HG02870 (cell line): ENCODE measurements at regions not wholly inside any gene's neighbourhood (a gene's known extent, or its start where the extent isn't known, plus 50 kb on each side); places are given as distances from the start of the nearest gene placed in this dataset.
A peak's percentile ranks its signal among the peaks of the same experiment; 100 is the strongest.
"Not testable (repeated sequence)": the region's sequence is repeated elsewhere in the genome, so short reads cannot be mapped to it uniquely, and the experiment has no call there.

Source experiments
- ATAC-seq: cut with Tn5 transposase; IDR thresholded peaks from one replicate; pipeline ENCODE4 v1.9.1; 2021; ENCODE audit warnings: mild to moderate bottlenecking, moderate library complexity; ENCODE audit not compliant: unreplicated experiment

DNA sequence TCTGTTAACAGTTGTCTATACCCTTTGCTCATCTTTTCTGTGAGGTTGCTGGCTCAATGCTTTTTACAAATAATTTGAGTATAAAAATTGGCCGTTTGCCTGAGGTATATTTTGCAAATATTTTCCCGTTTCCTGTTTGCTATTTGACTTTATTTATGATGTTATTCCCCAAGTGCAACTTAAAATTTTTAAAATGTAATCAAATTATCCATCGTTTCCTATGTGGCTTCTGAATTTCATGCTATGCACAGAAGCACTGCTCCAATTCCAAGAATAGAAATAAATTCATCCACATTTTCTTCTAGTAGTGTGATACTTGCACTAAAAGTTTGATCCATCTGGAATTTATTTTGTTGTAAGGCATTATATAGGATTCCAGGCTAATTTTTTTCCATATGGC, 123.6 kb downstream of the ZNF608 start:
- ATAC-seq, result no peak

DNA sequence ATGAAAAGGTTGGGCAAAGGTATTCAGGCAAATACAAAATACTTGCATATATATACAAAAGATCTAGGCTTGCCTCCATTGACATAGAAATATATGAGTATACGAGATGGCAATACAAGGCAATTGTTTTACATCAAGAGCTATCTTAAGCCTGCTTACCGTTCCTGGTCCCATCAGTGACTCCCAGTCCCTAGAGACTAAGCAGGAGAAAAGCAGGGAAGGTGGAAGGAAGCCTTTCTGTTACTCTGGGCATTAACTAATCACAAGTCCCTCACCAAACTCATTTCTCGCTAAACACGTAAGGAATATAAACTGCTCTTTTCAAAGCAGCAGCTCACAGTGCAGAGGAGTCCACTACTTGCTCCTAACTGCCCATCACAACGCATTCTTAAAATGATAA, 125.2 kb downstream of the ZNF608 start:
- ATAC-seq, result no peak

DNA sequence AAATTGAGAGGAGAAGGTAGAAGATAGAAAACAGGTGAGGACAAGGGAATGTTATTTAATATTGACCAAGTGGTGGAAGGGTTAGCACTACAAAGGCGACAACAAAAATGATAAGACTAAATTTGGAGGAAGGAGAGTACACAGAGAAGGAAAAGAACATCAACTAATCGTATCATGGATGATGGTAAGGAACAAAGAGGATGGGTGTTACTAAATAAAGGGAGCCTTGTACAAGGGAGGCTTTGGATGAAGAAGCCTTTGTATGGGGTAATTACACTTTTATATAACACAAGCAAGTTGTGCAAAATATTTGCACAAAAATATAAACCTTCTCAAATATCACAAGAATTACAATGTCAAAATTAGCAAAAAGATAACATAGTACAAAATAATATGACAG, 125.7 kb downstream of the ZNF608 start:
- ATAC-seq, result no peak

DNA sequence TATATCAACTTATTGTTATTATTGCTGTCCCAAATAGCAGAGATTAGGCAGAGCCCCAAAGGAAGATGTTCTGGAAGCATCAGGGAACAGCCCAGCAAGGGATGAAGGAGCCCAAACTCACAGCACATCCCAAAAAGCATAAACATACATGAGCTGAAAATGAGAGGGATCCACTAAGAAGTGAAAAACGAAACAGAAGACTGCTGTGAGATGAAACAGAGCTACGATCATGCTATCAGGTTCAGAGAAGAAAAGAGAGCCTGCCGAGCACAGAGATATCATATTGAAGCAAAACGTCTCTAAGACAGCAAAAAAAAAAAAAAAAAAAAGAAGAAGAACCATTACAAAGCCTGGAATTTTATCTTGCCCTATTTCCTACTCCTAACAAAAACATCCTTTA, 127.3 kb downstream of the ZNF608 start:
- ATAC-seq, result no peak

DNA sequence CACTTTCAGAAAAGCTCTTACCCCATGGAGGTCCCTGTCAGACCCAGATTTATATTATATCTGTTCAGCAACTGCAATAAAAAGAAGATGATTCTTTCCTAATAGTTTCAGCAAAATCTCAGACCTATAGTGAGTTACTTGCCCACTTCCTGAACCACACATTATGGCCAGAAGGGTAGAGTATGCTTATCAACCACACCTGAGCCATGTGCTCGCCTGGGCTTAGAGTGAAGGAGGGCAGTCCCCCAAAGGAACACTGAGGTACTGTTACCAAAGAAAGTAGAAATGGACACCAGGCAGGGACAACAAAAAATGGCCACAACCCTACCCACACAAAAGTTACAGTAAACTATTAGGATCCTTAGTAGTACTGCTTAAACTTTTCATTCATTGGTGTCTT, 128.7 kb downstream of the ZNF608 start:
- no peak for ATAC-seq

DNA sequence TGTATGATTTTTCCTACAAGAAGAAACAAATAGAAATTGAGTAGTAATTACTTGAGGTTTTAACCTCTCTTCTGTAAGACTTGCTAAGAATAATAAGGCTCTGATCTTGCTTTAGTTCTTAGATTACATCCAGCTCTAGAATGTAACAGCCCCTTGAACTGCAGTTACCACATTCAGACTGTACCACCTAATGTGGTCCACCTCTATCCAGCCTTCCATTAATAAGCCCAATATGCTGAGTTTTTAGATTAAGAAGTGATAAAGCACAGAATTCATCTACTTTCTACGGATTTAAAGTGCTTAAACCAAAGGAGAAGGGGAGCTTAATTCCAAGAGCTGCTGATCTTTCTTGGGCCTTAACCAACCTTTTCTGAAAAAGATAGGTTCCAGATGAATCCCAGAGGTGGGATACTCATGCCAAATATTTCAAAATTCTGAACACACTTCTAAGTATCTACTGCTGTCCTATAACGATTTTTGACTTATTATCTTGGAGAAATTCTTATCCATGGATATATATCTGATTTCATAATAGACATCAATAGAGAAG, 131.5 kb downstream of the ZNF608 start:
- no peak for ATAC-seq

DNA sequence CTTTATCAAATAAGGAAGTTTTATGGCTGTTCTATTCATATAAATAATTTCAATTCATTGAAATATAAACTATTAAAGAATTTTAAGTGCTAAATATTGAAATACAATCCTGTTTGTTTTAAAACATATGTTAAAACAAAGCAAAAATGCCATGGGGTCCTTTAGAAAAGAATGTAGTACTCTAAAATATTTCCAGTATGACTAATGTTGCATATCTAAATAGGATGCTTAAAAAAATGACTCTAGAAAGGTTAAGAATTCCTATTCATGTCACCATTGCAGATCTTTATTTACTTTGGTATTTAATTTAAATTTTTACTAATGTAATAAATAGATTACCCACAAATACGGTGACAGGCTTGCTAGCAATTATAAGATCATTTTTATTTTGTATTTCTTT, 132.3 kb downstream of the ZNF608 start:
- no peak for ATAC-seq

DNA sequence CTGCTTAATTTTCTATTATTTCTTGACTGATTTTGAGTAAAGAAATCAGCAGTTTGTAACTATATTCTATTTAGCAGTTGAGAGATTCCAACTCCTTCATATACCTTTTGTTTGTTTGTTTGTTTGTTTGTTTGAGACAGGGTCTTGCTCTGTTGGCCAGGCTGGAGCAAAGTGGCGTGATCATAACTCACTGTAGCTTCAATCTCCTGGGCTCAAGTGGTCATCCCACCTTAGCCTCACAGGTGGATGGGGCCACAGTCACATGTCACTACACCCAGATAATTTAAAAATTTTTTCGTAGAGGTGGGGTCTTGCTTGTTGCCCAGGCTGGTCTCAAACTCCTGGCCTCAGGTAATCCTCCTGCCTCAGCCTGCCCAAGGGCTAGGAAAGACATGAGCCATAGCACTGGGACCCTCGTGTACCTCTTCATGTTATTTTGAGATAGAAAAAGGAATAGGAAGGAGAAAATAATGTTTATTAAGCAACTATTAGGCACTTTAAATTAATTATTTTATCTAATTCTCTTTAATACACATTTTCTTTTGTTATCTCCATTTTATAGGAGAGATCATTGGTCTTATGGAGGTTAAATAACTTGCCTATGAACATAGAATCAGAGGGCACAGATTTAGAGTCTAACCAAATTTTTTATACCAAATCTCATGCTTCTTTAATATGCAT, 133.0 kb downstream of the ZNF608 start:
- no peak for ATAC-seq

DNA sequence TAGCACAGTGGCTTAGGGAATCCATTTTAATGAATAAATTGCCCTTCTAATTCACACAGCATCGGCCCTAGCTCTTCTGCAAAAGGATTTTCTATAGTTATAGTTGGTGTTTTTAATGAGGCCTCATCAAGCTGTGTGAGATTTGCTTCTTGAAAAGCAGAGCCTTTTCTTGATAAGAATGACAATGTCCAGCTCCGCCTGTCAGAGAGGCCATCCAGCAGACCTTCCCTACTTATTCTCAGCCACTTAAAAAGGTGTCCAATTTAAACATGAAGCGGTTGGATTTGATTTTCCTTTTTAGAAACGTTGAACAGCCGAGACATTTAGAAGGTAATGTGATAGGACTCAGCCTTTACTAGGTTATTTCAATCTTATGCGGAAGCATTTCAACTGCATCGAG, 134.4 kb downstream of the ZNF608 start:
- no peak for ATAC-seq

DNA sequence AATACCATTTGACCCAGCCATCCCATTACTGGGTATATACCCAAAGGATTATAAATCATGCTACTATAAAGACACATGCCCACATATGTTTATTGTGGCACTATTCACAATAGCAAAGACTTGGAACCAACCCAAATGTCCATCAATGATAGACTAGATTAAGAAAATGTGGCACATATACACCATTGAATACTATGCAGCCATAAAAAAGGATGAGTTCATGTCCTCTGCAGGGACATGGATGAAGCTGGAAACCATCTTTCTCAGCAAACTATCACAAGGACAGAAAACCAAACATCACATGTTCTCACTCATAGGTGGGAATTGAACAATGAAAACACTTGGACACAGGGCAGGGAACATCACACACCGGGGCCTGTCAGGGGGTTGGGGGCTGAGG, 135.2 kb downstream of the ZNF608 start:
- not testable (repeated sequence) for ATAC-seq

DNA sequence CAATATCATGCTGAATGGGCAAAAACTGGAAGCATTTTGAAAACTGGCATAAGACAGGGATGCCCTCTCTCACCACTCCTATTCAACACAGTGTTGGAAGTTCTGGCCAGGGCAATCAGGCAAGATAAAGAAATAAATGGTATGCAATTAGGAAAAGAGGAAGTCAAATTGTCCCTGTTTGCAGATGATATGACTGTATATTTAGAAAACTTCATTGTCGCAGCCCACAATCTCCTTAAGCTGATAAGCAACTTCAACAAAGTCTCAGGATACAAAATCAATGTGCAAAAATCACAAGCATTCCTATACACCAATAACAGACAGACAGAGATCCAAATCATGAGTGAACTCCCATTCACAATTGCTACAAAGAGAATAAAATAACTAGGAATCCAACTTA, 136.8 kb downstream of the ZNF608 start:
- ATAC-seq, result not testable (repeated sequence)

DNA sequence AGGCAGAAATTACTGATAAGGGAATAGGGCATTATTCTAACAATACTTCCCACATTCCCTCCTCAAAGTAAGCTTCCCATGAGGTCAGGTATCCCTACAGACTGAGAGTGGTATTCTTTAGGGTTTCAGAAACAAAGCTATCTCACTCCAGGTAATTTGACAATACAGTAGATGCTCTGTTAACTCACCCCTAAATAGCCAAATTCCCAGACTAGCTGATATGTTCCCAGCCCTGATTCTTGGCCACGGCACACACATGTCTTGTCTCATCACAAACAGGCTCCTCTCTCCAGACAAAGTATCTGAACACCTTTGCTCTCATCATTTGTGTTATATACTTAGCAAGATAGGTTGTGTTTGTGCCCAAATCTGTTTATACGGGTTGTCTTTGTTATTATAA, 139.9 kb downstream of the ZNF608 start:
- ATAC-seq, result no peak

DNA sequence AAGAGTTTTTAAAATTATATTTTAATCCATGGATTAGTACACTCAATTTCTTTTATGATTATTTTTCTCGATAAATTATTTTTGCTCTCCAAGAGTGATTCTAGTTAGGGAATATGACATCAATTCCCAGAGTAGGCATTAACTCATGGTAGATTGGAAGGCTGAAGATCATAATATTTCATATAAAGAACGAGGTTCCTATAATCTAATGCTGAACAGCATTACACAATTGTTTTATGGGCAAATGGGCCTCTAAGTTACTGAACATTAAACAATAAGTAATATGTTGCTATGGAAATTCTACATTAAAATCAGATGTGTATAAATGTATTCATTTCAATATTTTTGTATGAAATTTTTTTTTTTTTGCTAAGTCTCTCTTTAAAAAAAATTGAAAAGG, 140.3 kb downstream of the ZNF608 start:
- ATAC-seq, result no peak

DNA sequence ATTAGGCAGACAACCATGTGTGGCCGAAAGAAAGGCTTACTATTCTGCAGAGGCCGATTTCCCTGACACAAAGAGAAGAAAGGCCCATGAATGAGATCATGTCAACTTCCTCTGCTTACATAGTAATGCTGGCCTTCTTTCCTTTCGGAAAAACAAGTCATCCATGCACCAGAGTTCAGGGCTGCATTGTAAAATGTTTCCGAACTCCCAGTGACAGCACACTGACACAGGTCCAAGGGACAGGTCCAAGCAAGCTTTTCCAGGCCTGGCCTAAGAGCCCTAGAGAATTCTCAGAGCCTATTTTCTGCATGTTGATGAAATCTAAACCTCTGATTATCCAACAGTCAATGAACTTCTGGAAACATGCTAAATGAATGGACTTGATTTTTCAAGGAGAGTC, 140.9 kb downstream of the ZNF608 start:
- ATAC-seq, result no peak

DNA sequence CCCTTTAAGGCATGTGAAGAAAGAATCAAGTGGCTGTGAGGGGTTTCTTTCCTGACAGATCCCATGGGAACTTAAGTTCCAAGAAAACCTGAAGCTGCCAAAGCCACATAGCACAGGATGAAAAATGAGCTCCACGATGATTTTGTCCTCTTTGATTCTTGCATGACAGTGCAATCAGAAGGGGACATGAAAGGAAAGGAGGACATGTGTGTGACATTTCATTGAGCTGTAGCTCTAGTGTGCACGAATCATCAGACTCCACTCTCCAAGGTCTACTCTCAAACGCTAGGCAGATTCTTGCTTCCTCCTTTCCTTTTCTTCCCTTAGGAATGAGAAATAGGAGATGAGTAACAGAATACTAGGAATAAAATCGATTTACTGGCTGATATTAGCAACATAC, 142.0 kb downstream of the ZNF608 start:
- ATAC-seq, result no peak

DNA sequence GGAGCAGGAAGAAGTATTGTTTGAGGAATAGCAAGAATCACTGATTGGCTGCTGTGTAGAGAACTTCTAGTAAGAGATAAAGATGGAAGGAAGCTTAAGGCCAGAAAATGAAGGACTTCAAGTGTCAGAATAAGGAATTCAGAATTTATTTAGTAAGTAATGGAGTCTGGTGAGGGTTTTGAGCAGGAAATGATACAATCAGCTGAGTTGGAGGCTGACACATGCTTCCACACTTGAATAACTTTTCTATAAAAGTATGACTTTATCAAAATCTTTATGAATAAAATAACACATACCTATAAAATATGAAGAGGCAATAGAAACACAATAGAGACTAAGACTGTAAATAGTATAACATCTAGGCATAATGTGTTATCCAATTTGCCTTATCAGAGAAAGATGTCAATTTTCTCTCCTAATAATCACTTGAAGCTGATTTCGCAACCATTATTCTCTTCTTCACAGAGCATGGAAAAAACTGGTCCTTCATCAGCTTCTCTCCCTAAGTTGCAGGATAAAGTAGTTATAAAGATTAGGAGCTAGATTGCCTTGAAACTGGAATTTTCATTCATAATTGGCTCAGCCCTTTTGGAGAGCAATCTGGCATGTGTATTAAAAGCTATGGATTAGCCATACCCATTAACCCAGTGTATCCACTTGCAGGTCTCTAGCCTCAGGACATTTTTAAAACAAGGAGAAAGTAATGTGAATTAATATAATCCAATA, 143.4 kb downstream of the ZNF608 start:
- no peak for ATAC-seq

DNA sequence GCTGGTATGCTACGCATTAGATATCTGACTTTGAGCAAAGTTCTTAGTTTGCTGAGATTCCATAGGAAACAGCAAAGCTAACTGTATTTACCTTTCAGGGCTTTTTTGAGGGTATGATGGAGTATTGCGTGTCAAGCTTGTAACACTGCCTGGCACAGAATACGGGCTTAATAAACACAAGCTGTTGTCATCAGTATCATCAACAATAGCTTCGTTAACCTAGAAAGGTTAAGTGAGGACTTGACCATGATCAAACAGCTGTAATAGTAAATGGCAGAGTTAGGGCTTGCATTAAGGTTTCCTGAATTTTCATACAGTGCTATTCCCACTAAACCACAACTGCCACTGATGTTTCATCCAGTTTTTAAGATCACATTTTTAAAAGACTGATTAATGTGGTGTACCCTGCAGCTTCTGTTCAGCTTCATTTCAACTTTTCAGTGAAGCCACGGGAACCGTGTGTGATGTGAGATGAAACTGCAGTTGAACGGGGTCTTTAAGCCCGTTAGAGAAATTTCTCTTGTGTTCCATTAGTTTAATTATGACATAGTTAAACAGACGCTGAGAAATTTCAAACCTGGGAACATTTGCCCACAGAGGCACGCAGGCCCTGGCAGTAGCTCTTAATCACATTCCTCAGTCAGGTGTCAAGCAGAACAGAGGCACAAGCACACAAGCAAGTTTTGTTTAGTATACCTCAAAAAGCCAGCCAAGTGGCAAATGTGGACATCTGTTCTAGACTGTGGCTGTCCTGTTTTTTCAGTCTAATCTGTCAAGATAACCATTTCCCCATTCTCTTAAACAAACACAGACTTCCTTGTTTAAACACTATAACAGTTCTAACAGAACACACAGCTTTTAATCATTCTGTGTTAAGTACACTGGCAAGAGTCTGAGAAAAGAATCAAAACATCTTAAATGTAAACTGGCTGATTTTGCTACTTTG, 147.1 kb downstream of the ZNF608 start:
- ATAC-seq, result peak; percentile 76

DNA sequence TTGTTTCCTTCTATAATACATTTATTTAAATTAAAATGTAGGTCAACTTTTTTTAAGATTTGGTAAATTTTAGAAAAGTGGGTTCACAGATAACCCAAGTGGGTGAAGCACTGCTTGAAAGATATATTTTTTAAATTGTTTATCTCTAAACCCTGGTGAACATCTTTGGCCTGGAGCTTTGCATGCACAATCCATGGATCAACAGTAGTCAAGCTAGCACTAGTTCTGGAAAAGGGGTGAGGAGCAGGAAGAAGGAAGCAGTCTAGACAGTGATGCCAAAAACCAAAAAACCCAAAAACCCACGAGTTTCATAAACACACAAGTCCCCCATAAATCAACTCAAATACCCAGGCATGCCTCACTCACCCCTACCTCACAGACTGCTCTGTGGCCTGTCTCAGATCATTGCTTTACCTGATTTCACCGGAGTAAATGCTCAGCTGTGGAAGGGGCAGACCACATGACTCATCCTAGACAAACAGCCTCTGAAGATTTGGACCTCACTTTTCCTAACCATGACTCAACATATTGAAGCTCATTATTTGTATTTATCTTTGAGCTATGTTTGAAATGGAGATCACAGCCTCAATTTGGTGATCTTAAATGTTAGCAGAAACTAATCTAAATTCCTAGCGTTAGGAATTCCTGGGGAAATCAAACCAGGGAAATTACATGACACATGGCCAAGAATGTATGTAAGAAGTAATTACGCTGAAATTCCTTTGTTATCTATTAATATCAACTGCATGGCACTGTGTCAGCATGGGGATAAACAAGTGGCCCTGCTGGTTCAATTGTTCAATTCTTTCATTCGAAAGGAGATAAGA, 149.6 kb downstream of the ZNF608 start:
- ATAC-seq, result no peak

DNA sequence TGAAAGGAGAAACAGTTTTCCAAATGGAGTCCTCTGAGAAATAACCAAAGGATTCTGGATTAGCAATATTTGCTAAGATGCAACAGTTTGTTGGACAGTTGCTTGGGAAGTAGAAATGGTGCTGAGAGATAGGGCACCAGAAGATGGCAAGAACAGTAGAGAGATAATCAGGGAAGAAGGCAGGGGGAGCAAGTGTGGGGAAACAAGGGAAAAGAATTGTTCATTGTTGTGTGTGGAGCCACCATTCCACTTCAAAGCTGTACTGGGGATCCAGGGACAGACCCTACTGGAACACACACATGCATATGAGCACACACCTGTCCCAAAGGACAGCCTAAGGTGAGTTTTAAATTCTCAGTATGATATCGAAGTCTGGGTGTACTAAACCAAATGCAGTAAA, 152.5 kb downstream of the ZNF608 start:
- no peak for ATAC-seq

DNA sequence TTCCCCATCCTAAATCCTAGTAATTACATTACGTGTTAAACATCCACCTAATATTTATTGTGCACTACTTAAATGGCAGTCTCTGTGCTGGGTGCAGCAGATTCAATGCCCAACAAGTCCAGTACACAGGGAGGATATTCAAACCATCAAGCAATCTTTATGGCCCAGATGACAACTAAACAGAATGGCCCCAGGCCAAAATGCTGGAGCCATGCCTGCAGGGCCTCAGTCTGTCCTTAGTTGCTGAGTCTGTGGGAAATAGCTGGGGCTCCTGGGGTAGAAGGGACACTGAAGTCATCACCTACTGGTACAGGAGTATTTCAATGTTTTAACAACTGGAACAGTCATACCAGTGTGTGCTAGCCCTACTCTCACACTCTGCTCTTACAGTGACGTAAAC, 153.5 kb downstream of the ZNF608 start:
- ATAC-seq, result no peak

DNA sequence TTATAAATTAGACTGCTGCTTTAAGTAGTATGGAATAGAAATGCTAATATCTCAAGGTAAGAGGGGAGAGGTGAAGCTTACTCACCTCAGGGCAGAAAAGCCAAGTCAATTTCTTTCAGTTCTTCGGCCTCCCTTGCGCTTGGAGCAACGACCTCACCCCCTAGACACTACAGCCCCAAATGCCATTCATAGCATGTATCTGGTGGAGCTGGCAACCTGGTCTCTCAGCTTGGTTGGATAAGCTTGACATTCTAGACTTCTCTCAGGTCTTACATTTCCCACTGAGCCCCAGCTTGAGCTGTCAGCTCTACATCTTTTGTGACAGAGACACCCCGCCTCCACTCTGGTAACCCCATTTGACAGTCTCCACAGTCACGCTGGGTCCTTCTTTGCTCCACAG, 154.9 kb downstream of the ZNF608 start:
- no peak for ATAC-seq
